K562 (cell line): ENCODE measurements at regions not wholly inside any gene's neighbourhood (a gene's known extent, or its start where the extent isn't known, plus 50 kb on each side); places are given as distances from the start of the nearest gene placed in this dataset.

Source experiments
- ATAC-seq: fragments of 200-7000 bp; cut with Tn5 transposase; 3 replicates; pipeline ENCODE4 v1.9.1; 2020; ENCODE audit warnings: moderate library complexity
- BruUV-seq: library from RNA; stranded (reverse); fragments of 400-500 nt; replicated peaks from 2 replicates; lab custom pipeline; 2021; lab: Mats Ljungman, UMichigan
- CTCF ChIA-PET: fragments of 300-600 bp; formaldehyde crosslinking; extraction: SDS; loops from one replicate; lab custom pipeline; 2021; ENCODE audit warnings: low intra/inter-chr PET ratio; lab: Yijun Ruan, JAX
- POLR2A ChIA-PET: fragments of 300-600, 350-650 bp; sonication (Branson Sonifier 250); formaldehyde crosslinking; extraction: SDS; loops from one replicate; lab custom pipeline; 2021; ENCODE audit warnings: antibody characterized with exemption, inconsistent platforms; lab: Yijun Ruan, JAX
- DNase-seq, 4 experiments: peaks; one replicate each; pipeline versions ENCODE4 v3.0.0 to v3.0.0-alpha.2; 2011 to 2018; ENCODE audit warnings: low spot score in 3 of 4, mixed read lengths in 3 of 4; ENCODE audit errors: extremely low read depth in 1 of 4
- FAIRE-seq: peaks from 2 replicates; lab custom pipeline; 2011; peaks lifted over from hg19 to GRCh38; lab: Jason Lieb, UNC
- H2AFZ ChIP-seq: 2 replicates; pipeline ENCODE4 v1.6.0; 2011; ENCODE audit warnings: low read depth, low read length, control low read depth, inconsistent platforms
- H3K27ac ChIP-seq: fragments of 200-600 bp; 3 replicates; pipeline ENCODE4 v1.8.0; 2011; ENCODE audit warnings: low read depth, mild to moderate bottlenecking, control low read depth, inconsistent platforms, low read length, moderate library complexity, mixed read lengths; ENCODE audit errors: extremely low read depth
- H3K27me3 ChIP-seq, 2 experiments: fragments of 300-600 bp in 1 of 2; 2 replicates in 1 of 2; 3 replicates in 1 of 2; pipeline versions ENCODE4 v1.6.0 to v1.8.0; 2011; ENCODE audit warnings: inconsistent platforms in 2 of 2, low read length in 2 of 2, mild to moderate bottlenecking in 1 of 2, mixed read lengths in 1 of 2, moderate library complexity in 1 of 2; ENCODE audit not compliant: control insufficient read depth in 2 of 2, insufficient read depth in 2 of 2
- H3K36me3 ChIP-seq: fragments of 300-600 bp; 3 replicates; pipeline ENCODE4 v1.8.0; 2011; ENCODE audit warnings: mild to moderate bottlenecking, low read length, inconsistent platforms; ENCODE audit not compliant: control insufficient read depth, insufficient read depth
- H3K4me1 ChIP-seq, 2 experiments: fragments of 200-600 bp in 1 of 2; replicated peaks in 1 of 2; 2 replicates in 1 of 2; 3 replicates in 1 of 2; pipeline versions ENCODE4 v1.5.1 to v1.8.0; 2011; ENCODE audit warnings: inconsistent platforms in 2 of 2, low read length in 2 of 2, mild to moderate bottlenecking in 1 of 2, mixed read lengths in 1 of 2, moderate library complexity in 1 of 2; ENCODE audit not compliant: control insufficient read depth in 2 of 2, insufficient read depth in 2 of 2
- H3K4me2 ChIP-seq: 2 replicates; pipeline ENCODE4 v1.6.1; 2011; ENCODE audit warnings: low read length, control low read depth, inconsistent platforms, mixed read lengths; ENCODE audit not compliant: insufficient read depth
- H3K4me3 ChIP-seq: fragments of 200-600 bp; sonication (generic), shearing (Covaris generic); 2 replicates; pipeline ENCODE4 v1.5.1; 2016; ENCODE audit warnings: control low read depth, inconsistent platforms
- H3K79me2 ChIP-seq: fragments of 200-600 bp; 3 replicates; pipeline ENCODE4 v1.8.0; 2011; ENCODE audit warnings: low read length, inconsistent platforms; ENCODE audit not compliant: control insufficient read depth, insufficient read depth
- H3K9ac ChIP-seq, 2 experiments: 2 replicates each; pipeline versions ENCODE4 v1.6.0 to v1.6.1; 2011; ENCODE audit warnings: low read depth in 2 of 2, low read length in 2 of 2, control low read depth in 1 of 2, inconsistent platforms in 1 of 2, mild to moderate bottlenecking in 1 of 2, mixed read lengths in 1 of 2; ENCODE audit not compliant: insufficient read depth in 1 of 2
- H3K9me1 ChIP-seq: one replicate; pipeline ENCODE4 v1.6.0; 2011; ENCODE audit warnings: inconsistent platforms, mild to moderate bottlenecking, low read length, moderate library complexity; ENCODE audit not compliant: control insufficient read depth, insufficient read depth
- H3K9me3 ChIP-seq: replicated peaks from 2 replicates; pipeline ENCODE4 v1.5.1; 2011; ENCODE audit warnings: low read depth, low read length, inconsistent platforms; ENCODE audit not compliant: control insufficient read depth, insufficient read depth
- H4K20me1 ChIP-seq: replicated peaks from 2 replicates; pipeline ENCODE4 v1.6.1; 2011; ENCODE audit warnings: low read length, inconsistent platforms, mixed read lengths; ENCODE audit not compliant: control insufficient read depth, insufficient read depth
- BRF2 ChIP-seq: IDR thresholded peaks from 3 replicates; pipeline ENCODE4 v1.6.1; 2011; ENCODE audit warnings: borderline replicate concordance, mild to moderate bottlenecking; ENCODE audit not compliant: insufficient read length, insufficient read depth
- CBX5 ChIP-seq: IDR thresholded peaks from 2 replicates; pipeline ENCODE4 v1.6.1; 2014; ENCODE audit warnings: low read depth, borderline replicate concordance
- DPF2 ChIP-seq: fragments of 450-650 bp; IDR thresholded peaks from 2 replicates; pipeline ENCODE4 v1.6.1; 2016
- ELF1 ChIP-seq: fragments of 200-800 bp; sonication (Bioruptor generic); IDR thresholded peaks from 2 replicates; pipeline ENCODE4 v1.6.1; 2016; ENCODE audit warnings: missing genetic modification characterization, missing compliant biosample characterization
- ETV1 ChIP-seq: fragments of 450-650 bp; conservative IDR thresholded peaks from 2 replicates; pipeline ENCODE4 v1.6.1; 2016; ENCODE audit warnings: missing genetic modification characterization, control low read depth, low read depth, missing compliant biosample characterization
- FOXP1 ChIP-seq: sonication (generic); formaldehyde crosslinking; IDR thresholded peaks from 2 replicates; pipeline ENCODE4 v1.8.0; 2022; ENCODE audit warnings: mild to moderate bottlenecking, missing genetic modification reagents
- GATA2 ChIP-seq: sonication (generic); formaldehyde crosslinking; IDR thresholded peaks from 2 replicates; pipeline ENCODE4 v1.4.0; 2020; ENCODE audit warnings: mild to moderate bottlenecking, missing genetic modification reagents
- HDAC2 ChIP-seq: fragments of 450-650 bp; IDR thresholded peaks from 2 replicates; pipeline ENCODE4 v1.6.1; 2016; ENCODE audit warnings: mild to moderate bottlenecking
- LEF1 ChIP-seq: fragments of 450-650 bp; IDR thresholded peaks from 2 replicates; pipeline ENCODE4 v1.6.1; 2016; ENCODE audit warnings: mild to moderate bottlenecking
- NFIC ChIP-seq: fragments of 450-650 bp; IDR thresholded peaks from 2 replicates; pipeline ENCODE4 v1.6.1; 2017; ENCODE audit warnings: mild to moderate bottlenecking, inconsistent platforms
- RFX7 ChIP-seq: fragments of 250-450 bp; sonication (Bioruptor Pico); IDR thresholded peaks from 2 replicates; pipeline ENCODE4 v1.5.1; 2021; ENCODE audit warnings: mild to moderate bottlenecking
- ZNF121 ChIP-seq: sonication (generic); formaldehyde crosslinking; conservative IDR thresholded peaks from 2 replicates; pipeline ENCODE4 v1.8.0; 2022; ENCODE audit warnings: missing genetic modification reagents
- ZNF311 ChIP-seq: fragments of 250-450 bp; sonication (Bioruptor Pico); IDR thresholded peaks from 2 replicates; pipeline ENCODE4 v1.4.0; 2020; ENCODE audit warnings: mild to moderate bottlenecking, moderate library complexity
- ZNF347 ChIP-seq: fragments of 450-650 bp; formaldehyde crosslinking; IDR thresholded peaks from 2 replicates; pipeline ENCODE4 v1.4.0; 2020; ENCODE audit warnings: low read depth, mild to moderate bottlenecking, moderate library complexity
- WGBS: fragments of 100-300 bp; shearing (Covaris generic); methylation state at CpG from one replicate; pipeline ENCODE4 v1.1.6; 2016; ENCODE audit warnings: low coverage, mixed read lengths; ENCODE audit not compliant: insufficient coverage; ENCODE audit errors: missing lambda C conversion rate; 5-methylcytosine and 5-hydroxymethylcytosine counted together
- in situ Hi-C: fragments of 300-500 bp; cut with MboI; formaldehyde crosslinking; loops from 4 replicates; pipeline ENCODE4 v1.15.0; 2018; ENCODE audit warnings: inconsistent platforms, mixed read lengths
- intact Hi-C: fragments of 100-400 bp; cut with micrococcal nuclease; formaldehyde crosslinking; loops from 2 replicates; pipeline ENCODE4 v1.14.2; 2022
- TF ChIP-seq, protein P1 (sequence below): fragments of 200-800 bp; sonication (Bioruptor generic); IDR thresholded peaks from 2 replicates; pipeline ENCODE4 v1.6.1; 2017; ENCODE audit warnings: missing genetic modification characterization, missing compliant biosample characterization
- TF ChIP-seq, protein P2 (sequence below): fragments of 450-650 bp; IDR thresholded peaks from 2 replicates; pipeline ENCODE4 v1.6.1; 2016; ENCODE audit warnings: borderline replicate concordance

GRCh38 chr3:72311425-72311824 is 526.5 kb upstream of the PROK2 start:
- in situ Hi-C loops = no loop called here
- TF ChIP-seq NFIC (no peak), DPF2 (no peak), ELF1 (no peak), ZNF121 (no peak), GATA2 (CRISPR knock-in tag) (no peak), RFX7 (CRISPR knock-in tag) (no peak), FOXP1 (no peak), BRF2 (no peak), ETV1 (tag) (no peak), ZNF311 (no peak), HDAC2 (no peak), LEF1 (no peak), ZNF347 (CRISPR knock-in tag) (no peak), CBX5 (no peak)
- TF ChIP-seq, protein P1, sequence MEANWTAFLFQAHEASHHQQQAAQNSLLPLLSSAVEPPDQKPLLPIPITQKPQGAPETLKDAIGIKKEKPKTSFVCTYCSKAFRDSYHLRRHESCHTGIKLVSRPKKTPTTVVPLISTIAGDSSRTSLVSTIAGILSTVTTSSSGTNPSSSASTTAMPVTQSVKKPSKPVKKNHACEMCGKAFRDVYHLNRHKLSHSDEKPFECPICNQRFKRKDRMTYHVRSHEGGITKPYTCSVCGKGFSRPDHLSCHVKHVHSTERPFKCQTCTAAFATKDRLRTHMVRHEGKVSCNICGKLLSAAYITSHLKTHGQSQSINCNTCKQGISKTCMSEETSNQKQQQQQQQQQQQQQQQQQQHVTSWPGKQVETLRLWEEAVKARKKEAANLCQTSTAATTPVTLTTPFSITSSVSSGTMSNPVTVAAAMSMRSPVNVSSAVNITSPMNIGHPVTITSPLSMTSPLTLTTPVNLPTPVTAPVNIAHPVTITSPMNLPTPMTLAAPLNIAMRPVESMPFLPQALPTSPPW (CRISPR knock-in tag) = no peak
- TF ChIP-seq, protein P2, sequence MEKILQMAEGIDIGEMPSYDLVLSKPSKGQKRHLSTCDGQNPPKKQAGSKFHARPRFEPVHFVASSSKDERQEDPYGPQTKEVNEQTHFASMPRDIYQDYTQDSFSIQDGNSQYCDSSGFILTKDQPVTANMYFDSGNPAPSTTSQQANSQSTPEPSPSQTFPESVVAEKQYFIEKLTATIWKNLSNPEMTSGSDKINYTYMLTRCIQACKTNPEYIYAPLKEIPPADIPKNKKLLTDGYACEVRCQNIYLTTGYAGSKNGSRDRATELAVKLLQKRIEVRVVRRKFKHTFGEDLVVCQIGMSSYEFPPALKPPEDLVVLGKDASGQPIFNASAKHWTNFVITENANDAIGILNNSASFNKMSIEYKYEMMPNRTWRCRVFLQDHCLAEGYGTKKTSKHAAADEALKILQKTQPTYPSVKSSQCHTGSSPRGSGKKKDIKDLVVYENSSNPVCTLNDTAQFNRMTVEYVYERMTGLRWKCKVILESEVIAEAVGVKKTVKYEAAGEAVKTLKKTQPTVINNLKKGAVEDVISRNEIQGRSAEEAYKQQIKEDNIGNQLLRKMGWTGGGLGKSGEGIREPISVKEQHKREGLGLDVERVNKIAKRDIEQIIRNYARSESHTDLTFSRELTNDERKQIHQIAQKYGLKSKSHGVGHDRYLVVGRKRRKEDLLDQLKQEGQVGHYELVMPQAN = no peak
- ChIA-PET POLR2A (no interaction called here), CTCF (no interaction called here)
- 68% methylated on average over 4 of the region's 7 CpGs for WGBS
- FAIRE-seq (no peak), DNase-seq (no peak), ATAC-seq (no peak)
- Histone ChIP-seq H3K36me3 (no peaks in the 10 kb centered on the region), H2AFZ (no peak overlapping the region), H3K9me3 (no peaks in the 10 kb centered on the region), H3K9me1 (no peaks in the 10 kb centered on the region), H3K4me1 (peaks cover 12 to 26% of the 10 kb centered on the region in 2 experiments), H3K9ac (no peak overlapping the region; a peak in 1 of 4 replicates), H3K79me2 (no peaks in the 10 kb centered on the region), H3K4me2 (no peak overlapping the region), H3K27ac (no peak overlapping the region), H4K20me1 (no peaks in the 10 kb centered on the region), H3K27me3 (no peaks in the 10 kb centered on the region), H3K4me3 (no peak overlapping the region)
- intact Hi-C loops = no loop called here
- no TSS peak for BruUV-seq
